NCI-H187 treated with DMSO at 0.1 percent for 48 hours (cell line): ENCODE measurements at regions not wholly inside any gene's neighbourhood (a gene's known extent, or its start where the extent isn't known, plus 50 kb on each side); places are given as distances from the start of the nearest gene placed in this dataset.

ENCODE experiments used
- DNase-seq: peaks from one replicate; lab custom pipeline; 2025; lab: John Stamatoyannopoulos, UW

DNA sequence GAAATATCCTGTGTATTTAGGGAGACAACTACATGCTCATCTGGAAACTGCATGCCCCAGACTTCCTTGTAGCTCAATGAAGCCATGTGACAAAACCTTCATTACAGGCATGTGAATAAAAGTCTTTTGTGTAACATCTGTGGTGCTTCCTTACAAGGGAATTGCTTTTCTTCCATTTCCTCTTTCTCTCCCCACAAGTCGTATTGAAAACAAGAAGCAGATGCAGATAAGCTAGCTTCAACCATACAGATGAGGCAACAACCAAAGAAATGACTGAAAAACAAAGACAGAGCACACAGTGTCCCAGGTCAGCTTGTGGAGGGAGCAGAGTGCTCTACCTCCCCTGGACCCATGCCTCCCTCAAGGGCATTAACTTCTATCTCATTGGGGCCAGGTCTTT is 115.8 kb upstream of the INPP4B start:
- DNase-seq, result no peak

DNA sequence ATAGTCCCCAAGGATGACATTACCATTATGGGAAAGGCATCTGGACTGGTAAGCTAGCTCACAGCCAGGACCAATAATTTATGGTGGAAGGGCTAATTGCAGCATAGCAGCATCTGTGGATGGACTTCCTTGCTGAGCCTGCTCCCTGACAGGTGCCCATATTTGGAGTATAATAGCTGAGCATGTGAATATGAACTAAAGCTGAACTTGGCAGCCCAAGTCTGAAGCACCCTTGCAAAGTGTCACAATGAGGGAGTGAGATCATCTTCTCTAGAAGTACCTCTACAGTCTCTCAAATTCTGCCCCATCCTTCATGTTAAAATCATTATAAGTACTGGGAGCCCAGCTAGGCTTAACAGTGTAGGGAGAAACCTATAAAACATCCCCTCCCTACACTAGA is 128.2 kb upstream of the INPP4B start:
- DNase-seq, result no peak

DNA sequence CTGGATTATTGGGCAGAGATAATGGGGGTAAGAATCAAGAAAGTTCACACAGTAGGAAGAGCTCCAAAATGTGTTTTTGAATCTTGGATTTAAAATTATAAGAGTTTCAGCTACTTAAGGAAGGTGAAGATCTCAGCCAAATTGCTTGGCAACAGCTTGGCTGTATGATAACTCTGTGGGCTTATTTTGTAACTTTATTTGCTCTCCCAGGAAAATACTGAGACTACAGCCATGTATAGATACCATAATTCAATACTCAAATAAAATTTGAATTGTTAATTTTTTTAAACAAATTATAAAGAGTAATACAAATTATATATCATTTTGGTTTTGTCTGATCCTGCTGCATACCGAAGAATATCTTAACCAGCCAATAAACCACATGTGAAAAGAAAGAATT is 129.5 kb upstream of the INPP4B start:
- no peak for DNase-seq

GRCh38 chr4:142976482-142976881 is 130.4 kb upstream of the INPP4B start:
- no peak for DNase-seq

GRCh38 chr4:142977182-142977581 is 131.1 kb upstream of the INPP4B start:
- DNase-seq, result no peak

- DNase-seq, result no peak
Observed at GRCh38 chr4:142983065-142983464, 137.0 kb upstream of the INPP4B start.

GRCh38 chr4:142983589-142983988 is 137.5 kb upstream of the INPP4B start:
- DNase-seq, result no peak

DNA sequence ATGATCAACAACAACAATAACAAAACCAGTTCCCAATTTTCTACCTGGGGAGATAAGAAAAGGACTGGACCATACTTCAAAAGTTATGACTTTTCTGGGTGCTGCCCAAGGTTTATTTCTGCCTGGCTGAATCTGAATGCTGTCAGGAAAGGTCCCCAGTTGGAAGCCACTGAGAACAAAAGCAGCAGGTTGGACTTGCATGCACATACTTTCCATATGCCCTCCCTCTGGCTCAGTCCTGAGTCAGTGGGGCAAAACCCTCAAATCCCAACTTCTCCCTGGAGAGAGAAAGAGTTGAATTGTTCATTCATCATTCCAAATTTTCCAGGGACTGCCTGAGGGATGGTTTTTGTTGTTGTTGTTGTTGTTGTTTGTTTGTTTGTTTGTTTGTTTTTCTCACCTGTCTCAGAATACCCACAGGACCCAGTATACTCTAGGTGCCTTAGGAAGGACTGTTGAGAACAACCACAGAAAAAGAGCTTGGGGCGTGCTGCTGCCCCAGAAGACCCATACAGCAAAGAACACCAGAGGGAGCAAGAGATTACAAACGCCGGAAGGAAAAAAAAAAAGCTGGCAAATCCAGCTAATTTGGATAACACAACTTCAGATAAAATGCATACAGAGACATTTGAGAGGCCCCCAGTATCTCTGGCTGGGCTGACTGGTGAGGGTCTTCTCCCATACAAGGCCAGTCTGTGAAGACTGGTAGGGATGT is 138.9 kb upstream of the INPP4B start:
- DNase-seq, result no peak

DNA sequence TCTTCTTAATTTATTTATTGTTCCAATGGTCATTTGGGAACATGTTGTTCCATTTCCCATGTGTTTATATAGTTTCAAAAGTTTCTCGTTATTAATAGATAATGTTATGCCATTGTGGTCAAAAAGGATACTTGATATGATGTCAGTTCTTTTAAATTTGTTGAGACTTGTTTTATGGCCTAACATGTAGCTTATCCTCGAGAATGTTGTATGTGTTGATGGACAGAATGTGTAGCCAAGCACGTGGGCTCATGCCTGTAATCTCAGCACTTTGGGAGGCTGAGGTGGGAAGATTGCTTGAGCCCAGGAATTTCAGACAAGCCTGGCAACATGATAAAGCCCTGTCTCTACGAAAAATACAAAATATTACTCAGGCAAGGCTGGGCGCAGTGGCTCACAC is 168.5 kb upstream of the USP38 start:
- no peak for DNase-seq

GRCh38 chr4:143017210-143017609 is 167.5 kb upstream of the USP38 start:
- no peak for DNase-seq

DNA sequence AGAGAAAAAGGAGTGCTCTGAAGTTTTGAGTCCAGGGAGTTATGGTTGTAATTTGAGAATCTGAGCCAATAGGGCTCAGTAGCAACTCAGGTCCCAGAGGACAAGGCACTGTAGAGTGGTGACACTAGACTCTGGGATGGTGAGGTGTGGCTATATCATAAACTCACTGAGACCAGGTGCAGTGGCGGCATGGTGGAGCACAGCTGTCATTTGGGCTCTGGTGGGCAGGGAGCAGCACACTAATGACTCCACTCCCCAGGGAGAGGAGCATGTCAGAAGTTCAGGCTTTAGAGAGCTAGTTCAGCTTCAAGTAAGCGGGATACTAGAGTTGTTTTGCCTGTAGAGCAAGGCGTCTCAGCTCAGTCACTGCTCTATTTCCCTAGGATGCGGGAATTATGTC is 165.4 kb upstream of the USP38 start:
- peak; percentile 1 for DNase-seq

DNA sequence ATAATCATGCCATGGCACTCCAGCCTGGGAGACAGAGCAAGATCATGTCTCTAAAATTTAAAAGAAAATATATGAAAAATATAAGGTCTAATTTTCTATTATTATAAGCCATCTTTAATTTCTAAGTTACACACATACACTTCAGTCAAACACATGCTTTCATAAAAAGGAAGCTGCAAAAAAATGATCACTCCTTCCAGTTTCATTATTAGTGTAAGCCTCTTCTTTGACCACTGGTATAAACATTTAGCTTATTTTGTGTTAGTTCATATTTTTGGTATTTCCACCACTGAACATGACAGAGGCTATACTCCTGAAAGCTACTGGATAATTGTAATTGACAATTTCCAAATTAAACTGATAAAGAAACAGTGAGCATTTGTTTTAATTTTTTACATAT is 163.3 kb upstream of the USP38 start:
- no peak for DNase-seq

GRCh38 chr4:143023239-143023918 is 161.3 kb upstream of the USP38 start:
- DNase-seq, result no peak

GRCh38 chr4:143025081-143025704 is 159.5 kb upstream of the USP38 start:
- no peak for DNase-seq

DNA sequence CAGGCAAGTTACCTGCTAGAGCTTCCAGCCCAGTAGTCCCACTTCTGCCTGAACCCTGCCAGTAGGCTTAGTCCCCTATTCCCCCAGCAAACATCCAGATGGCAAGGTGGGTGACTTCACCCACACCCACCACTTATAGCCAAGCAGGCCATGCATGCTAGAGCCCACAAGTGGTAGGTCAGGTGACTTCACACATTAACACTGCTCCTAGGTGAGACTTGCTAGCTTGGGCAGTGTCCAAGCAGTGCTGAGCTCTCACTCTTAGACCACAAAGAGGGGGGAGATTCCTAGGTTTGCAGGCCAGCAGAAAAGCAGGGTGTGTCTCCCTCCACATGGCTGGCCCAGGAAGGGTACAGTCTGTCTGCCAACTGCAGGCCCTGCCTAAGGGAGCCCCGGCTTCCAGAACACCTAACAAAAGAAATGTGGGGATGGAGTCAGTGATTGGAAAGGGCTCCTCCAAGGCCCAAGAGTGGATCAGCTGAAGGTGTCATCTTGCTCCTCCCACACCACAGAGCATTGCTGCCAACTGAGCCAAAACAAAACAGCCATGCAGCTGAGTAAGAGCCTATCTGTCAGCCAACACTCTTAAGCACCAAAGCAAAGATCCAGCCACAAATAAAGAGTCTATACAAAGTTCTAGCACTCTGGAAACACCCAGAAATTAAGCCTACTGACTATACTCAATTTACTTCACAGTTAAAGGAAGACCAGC is 158.1 kb upstream of the USP38 start:
- DNase-seq, result no peak

- DNase-seq, result no peak
Observed at GRCh38 chr4:143035661-143036060, 149.1 kb upstream of the USP38 start.

- DNase-seq, result no peak
Observed at GRCh38 chr4:143036443-143036842, 148.3 kb upstream of the USP38 start.

GRCh38 chr4:143046454-143046853 is 138.3 kb upstream of the USP38 start:
- no peak for DNase-seq

GRCh38 chr4:143046906-143047305 is 137.8 kb upstream of the USP38 start:
- DNase-seq, result no peak

- DNase-seq, result no peak
Observed at GRCh38 chr4:143054971-143055370, 129.7 kb upstream of the USP38 start.

DNA sequence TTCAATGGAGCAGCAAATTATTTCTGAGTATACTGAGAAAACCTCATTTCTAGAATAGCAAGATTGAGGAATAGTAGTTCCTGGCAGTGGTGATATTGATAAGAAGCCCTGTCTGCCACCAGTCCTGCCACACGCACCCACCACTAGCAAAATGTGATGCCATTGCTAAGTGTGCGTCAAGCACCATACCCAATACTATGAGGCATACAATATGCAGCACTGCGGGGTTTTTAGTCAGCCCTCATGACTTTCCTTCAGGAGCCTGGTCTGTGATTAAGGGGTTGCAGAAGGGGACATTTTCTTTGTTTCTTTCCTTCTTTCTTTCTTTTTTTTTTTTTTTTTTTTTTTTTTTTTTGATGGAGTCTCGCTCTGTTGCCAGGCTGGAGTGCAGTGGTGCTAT is 128.7 kb upstream of the USP38 start:
- DNase-seq, result no peak

GRCh38 chr4:143071351-143071750 is 113.4 kb upstream of the USP38 start:
- DNase-seq, result no peak

DNA sequence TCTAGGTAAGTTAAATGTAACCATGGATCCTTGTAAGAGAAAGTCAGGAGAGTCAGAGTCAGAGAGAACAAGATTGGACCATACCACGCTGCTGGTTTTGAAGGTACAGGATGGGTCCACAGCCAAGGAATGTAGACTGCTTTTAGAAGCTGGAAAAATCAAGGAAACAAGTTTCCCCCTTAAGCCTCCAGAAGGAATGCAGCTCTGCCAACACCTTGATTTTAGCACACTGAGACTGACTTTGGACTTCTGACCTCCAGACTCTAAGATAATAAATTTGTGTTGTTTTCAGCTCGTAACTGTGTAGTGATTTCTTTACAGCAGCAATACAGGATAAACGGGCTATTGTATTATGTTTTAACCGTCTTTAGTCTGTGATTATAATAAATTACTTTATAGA is 108.0 kb upstream of the USP38 start:
- no peak for DNase-seq
